Stimulated activated CD4-positive, alpha-beta T cell treated with anti-CD3 and anti-CD28 coated beads, Interleukin-1b, Interleukin-23, amount 100 ng/mL, for 1 hour (primary cell): ENCODE measurements at regions not wholly inside any gene's neighbourhood (a gene's known extent, or its start where the extent isn't known, plus 50 kb on each side); places are given as distances from the start of the nearest gene placed in this dataset.
"Not testable (repeated sequence)": the region's sequence is repeated elsewhere in the genome, so short reads cannot be mapped to it uniquely, and the experiment has no call there.

Experiments used
- DNase-seq, 2 donors: peaks; one replicate each; pipeline ENCODE4 v3.0.0-alpha.2; 2020; ENCODE audit warnings: low read depth in 2 of 2

DNA sequence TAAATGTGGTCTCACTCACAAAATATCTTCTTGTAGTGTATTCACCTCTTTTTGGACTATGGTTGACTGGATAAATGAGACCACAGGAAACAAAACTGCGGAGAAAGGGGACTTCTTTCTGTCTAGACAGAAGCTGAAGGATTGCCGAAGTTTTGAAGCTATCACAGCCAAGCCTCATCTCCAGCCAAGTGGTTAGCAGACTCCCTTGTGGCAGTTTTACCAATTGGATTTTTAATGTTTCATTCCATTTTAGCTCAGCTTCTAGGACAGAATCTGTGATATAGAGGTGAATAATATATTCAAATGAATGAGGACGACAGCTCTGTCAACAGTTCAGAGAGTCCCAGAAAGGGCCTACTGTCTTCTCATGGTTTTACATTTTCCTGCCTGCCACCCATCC, 215.7 kb upstream of the ZNF608 start:
- DNase-seq = no peak

DNA sequence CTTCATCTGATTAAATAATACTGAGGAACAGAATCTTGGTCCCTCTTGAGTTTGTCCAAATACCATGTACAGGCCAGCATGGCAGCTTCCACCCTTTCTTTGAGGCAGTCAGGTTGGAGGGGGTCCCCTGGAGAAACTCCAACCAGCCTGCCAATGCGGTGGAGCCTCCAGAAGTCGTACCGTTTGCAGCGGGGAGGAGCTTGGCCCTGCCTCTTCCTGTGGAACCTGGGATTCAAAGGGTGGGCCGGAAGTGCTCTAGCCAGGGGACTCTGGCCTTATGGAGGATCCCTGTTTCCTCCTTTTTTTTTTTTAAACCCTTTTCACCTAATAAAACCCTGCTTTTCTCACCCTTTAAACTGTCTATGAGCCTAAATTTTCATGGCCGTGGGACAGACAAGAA, 216.3 kb upstream of the ZNF608 start:
- DNase-seq = no peak

DNA sequence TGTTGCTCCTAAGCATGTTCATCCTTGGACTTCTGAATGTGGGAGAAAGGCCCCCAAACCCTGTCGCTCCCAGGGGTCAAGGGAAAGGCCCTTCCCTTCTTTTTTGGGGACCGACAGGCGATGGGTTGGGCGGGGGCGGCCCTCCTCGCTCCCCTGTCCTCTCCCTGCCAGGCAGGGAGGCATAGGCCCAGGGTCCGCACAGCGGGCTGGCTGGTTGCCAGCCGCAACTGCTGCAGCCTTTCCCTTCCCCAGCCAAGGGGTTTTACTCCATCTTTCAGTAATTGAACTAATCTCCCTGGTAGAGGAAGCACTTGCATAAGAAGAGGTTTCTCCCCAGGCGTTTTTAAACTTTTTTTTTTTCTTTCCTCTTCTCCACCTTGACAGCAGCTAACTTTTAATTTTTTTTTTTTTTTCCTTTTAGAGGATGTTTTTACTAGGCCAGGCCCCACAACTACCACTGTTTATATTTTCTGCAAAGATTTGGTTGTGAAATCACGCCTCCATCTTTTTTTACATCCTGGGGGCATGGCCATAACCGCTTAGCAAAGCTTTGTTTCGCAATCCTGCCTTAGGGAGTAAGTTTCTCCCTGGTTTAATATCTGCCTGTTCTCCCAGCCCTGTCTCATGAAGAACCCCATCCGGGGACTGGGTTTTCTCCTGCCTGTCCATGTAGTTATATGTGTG, 216.9 kb upstream of the ZNF608 start:
- DNase-seq = no peak

DNA sequence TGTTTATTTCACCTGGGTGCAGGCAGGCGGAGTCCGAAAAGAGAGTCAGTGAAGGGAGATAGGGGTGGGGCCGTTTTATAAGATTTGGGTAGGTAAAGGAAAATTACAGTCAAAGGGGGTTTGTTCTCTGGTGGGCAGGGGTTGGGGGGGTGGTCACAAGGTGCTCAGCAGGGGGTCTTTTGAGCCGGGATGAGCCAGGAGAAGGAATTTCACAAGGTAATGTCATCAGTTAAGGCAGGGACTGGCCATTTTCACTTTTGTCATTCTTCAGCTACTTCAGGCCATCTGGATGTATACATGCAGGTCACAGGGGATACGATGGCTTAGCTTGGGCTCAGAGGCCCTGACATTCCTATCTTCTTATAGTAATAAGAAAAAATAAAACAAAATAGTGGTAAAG, 220.3 kb upstream of the ZNF608 start:
- not testable (repeated sequence) for DNase-seq

DNA sequence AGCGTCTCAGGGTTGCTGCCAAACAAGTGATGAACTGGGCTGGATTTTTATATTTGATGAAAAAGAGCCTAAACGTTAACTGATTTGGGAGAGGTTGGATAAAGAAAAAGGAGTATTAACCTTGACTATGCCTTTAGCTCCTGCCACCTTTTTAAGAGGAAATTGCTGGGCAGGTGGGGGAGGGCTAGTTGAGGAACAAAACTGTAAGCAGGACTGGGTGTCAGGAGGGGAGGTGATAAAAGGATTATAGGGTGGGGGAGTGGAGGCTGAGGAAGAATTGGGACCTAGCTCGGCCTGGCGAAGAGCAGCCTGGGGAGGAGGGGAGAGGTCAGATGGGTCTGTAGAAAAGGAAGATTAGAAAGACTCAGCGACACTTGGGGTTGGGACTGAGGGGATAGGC, 223.9 kb upstream of the ZNF608 start:
- not testable (repeated sequence) for DNase-seq

DNA sequence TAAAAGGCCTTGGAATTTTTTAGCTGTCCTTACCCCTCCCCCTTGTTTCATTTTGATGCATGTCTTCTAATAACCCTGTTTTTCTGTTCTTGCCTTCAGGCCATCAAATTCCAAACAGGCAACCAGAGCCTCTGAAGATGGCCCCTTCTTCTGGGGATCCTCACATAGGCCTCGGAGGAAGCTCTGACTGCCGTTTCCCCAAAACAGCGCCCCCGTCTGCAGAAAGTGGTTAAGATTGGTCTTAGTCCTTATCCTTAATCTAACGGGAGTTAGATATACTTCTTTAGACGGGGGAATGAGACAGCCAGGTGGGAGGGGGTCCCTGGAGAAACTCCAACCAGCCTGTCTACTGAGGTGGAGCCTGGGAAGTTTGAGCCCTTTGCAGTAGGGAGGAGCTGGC, 226.3 kb upstream of the ZNF608 start:
- no peak for DNase-seq

DNA sequence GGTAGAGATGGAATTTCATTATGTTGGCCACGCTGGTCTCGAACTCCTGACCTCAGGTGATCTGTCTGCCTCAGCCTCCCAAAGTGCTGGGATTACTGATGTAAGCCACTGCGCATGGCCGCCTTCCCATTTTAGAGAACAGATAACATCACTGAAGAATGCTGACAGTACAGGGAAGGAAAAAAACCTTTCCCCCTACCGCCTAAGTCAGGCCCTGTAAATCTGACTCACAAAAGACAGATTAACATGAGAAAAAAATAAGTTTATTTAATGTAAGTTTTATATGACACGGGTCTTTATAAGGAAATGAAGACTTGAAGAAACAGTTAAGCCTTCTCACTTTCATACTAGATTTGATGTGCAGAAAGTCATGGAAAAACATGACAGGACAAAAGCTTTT, 227.2 kb upstream of the ZNF608 start:
- DNase-seq = no peak

DNA sequence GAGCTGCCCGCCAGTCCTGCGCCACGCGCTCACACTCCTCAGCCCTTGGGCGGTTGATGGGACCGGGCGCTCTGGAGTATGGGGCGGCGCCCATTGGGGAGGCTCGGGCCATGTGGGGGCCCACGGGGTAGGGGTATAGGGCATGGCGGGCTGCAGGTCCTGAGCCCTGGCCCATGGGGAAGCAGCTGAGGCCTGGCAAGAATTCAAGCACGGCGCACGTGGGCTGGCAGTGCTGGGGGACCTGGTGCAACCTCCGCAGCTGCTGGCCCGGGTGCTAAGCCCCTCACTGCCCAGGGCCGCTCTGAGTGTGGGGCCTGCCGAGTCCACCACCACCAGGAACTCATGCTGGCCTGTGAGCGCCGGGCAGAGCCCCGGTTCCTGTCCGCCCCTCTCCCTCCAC, 229.6 kb upstream of the ZNF608 start:
- DNase-seq = no peak

DNA sequence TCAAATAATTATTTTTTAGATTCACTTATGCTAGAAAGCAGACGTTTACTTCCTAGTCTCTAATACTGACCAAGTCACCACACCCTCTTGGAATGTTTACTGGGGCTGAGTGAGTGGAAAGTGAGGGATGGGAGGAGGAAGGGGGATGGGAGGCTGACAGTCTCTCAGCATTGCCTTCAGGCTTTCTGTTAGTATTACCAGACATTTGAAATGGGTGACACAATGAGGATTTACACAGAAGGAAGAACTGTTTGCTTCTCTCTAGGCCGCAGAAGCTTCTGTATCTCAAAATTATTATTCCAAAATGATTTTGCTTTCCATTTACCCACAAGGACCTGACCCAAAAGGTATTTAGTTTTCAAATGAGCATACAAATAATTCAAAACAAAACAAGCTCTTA, 232.8 kb upstream of the ZNF608 start:
- DNase-seq = no peak

DNA sequence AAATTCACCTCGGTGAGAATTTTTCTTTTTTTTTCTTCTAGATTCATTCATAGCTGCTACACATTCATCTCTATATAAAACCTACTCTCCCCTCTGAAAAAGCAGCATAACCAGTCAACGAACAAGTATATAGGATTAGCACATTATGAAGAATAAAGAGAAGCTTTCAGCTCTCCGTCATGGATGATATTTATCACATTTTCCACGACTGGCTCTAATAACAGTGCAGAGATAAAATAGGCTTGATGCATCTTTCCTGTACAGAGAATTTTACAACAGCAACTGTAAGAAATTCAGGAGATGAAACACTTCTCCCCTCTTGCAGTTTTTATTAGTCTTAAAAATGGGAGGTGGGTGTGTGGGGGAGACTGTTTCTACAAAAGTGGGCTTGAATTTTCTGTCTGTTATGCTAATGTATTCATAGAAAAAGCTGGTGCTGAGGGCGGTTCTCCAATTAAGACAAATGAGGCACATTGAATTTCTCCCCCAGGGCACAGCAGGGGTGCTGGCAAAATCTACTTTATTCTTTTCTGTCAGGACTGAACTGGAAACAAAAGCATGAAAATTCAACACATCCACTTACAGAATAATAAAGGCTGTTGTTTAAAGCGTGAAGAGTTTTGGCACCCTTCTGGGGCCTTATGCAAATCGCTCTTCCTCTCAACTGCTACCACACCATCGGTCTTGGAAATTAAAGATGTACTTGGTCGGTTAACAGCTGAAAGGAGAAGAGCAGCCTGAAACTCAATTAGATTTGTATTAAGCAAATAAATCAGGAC, 233.9 kb upstream of the ZNF608 start:
- no peak for DNase-seq

DNA sequence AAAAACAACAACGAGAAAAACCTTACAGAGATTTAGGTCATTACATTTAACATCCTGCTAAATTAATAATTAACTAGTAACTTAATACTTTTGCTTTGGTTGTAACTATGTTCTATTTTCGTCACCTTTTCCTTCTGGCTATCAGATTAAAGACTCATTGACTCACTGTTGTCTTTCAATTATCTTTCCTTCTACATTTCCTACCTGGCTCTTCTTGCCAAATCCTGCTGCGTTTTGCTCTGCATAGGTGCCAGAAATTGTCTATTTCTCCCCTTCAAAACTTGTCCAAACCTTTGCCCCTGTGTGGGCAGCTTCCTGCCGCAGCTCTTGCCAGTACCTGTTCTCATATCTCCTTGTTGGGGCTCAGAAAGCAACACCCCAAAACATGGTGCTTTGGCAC, 235.5 kb upstream of the ZNF608 start:
- DNase-seq = no peak

DNA sequence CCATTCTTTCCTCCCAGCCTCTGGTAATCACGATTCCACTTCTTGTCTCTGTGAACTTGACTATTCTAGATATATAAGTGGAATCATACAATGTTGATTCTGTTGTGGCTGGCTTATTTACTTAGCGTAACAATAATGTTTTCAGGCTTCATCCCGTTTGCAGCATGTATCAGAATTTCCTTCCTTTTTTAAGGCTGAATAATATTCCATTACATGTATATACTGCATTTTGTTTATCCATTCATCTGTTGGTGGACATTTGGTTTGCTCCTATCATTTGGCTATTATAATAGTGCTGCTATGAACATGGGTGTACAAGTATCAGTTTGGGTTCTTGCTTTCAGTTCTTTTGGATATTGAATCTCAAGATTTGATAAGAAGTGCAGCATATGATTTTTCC, 239.7 kb upstream of the ZNF608 start:
- DNase-seq = no peak

DNA sequence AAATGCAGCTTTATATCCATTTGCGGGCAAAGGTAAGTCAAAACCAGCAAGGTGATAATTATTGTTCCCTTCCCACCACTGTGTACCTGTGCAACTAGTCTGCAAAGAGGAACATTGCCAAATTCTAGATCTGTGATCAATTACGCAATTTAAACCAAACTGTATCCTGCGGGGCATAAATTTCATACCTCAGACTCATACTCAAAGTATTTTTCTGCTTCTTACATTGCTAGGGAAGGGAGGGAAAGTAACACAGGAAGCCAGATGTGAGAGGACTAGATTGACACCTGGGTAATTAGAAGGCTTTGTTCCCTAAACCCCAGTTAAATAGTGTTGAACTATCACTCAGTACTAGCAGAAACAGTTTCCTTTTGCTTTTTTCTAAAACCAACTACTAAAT, 240.2 kb upstream of the ZNF608 start:
- no peak for DNase-seq

DNA sequence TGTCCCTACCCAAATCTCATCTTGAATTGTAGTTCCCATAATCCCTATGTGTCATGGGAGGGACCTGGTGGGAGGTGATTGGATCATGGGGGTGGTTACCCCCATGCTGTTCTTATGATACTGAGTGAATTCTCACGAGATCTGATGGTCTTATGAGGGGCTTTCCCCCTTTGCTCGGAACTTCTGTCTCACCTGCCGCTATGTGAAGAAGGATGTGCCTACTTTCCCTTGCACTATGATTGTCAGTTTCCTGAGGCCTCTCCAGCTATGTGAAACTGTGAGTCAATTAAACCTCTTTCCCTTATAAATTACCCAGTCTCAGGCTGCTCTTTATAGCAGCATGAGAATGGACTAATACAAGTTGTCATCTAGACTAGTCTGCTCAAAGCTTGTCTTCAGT, 241.3 kb upstream of the ZNF608 start:
- not testable (repeated sequence) for DNase-seq

DNA sequence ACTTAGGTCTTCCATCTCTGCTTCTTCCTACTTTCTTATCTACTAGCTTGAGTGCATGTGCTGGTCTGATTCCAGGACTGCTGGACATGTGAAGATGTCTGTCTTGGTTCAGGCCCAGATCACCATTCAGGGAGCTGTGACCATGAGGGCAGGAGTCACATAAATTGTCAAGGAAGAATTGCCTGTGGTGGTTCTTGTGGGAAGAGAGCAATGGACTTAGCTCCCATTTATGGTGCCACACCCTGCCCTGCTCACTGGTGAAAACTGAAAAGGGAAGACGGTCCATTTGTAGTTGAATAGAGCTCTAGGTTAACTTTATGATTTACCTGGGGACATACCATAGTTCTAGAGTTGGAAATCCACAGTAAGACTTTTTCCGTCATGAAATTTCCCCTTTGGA, 244.3 kb upstream of the ZNF608 start:
- no peak for DNase-seq

DNA sequence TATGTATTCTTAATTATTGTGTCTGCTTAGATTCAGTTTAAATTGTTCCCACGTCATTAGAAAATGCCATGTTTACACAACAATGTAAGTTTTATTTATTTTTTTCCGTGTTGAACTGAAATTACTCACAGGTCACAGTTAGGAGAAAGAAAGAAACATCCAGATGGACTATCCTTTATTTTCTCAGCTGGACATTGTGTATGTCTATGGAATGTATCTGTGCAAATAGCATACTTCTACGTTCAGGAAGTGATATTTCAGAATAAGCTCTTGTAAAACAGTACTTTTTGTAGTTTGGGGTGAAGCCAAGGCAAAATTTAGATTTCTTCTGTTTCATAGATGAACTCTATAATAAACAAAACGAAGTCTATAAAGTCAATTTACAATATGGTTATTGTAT, 249.0 kb upstream of the ZNF608 start:
- no peak for DNase-seq

DNA sequence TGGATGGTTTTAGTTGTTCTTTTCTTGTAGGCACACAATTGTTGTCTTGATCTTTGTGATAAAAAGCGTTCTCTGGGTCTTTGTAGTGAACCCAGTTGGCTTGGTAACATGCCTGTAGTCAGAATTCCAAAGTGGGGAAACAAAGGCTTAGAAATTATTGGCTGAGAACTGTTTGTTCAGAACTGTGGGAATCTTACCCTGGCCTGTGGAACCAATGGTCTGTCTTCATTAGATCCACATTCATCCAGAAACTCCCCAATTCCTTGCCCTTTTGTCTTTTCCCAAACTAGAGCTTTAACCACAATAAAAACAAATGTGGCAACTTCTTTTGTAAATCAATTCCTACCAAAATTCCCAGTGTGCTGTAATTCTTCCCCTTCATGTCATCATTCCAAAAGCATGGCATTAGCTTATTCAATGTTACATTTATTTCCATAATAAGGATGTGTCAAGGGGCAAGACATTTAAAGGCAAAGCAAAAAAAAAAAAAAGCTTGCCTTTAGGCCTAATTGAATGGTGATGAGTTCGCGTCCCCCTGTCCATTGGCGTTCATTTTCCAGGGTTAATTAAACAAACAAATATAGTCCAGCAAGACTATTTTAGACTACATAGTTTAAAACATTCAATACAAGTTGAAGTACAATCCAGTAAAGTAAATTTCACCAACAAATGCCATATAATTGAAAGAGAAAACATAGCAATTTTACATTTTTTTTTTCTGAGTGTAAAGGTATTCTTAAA, 249.8 kb upstream of the ZNF608 start:
- no peak for DNase-seq

DNA sequence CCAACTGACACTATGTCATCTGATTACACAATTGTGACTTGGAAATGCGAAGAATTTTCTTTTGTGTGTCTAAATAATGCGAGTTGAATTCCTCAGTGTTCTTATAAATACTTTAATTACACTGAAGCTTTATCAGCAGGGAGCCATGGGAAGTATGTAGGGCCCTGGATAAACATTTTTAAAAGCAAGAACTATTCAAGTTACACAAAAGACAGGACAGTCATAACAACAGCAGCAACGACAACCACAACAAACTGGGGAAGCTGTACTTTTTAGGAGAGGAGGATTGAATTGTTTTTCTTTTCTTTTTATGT, 250.3 kb upstream of the ZNF608 start:
- no peak for DNase-seq

DNA sequence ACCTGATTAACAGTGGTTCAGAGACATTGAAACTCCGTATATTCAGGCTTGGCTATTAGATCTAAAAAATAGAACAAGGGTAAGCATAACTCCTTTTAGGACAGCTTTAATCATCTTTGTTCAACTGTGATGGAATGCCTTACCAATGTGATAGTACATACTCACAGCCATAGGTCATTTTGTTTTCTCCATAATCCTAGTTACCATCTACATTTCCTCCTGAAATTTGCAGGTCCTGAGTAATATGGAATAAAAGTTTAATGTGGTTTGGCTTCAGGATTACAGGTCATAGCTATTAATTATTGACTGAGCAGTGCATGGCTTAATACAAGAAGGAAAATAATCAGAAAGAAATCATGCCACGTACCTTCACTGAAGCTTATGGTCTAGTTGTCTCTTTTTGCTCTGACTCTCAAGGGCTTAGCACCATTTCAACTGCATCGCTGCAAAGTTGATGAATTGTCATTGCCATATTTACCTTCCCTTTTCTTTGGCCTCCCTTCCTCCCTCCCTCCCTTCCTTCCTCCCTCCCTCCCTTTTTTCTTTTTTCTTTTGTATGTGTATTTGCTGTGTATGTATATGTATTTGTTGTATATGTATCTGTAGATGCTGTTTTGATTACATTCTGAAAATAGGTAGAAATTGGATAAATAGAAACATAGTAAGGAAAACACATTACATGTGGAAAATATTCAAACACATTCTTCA, 250.9 kb upstream of the ZNF608 start:
- no peak for DNase-seq

DNA sequence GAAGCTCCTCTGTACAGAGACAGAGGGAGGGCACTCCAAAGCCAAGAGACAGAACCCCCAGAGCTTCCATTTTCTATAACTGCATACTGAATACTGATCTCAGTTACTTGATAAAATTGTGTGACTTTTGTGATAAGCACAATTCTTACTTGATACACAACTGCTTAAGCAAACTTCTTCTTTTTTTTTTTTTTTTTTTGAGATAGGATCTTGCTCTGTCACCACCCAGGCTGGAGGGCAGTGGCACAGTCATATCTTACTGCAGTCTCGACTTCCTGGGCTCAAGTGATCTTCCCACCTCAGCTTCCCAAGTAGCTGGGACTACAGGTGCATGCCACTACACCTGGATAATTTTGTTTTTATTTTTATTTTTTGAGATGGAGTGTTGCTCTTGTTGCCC, 252.1 kb upstream of the ZNF608 start:
- DNase-seq = no peak

DNA sequence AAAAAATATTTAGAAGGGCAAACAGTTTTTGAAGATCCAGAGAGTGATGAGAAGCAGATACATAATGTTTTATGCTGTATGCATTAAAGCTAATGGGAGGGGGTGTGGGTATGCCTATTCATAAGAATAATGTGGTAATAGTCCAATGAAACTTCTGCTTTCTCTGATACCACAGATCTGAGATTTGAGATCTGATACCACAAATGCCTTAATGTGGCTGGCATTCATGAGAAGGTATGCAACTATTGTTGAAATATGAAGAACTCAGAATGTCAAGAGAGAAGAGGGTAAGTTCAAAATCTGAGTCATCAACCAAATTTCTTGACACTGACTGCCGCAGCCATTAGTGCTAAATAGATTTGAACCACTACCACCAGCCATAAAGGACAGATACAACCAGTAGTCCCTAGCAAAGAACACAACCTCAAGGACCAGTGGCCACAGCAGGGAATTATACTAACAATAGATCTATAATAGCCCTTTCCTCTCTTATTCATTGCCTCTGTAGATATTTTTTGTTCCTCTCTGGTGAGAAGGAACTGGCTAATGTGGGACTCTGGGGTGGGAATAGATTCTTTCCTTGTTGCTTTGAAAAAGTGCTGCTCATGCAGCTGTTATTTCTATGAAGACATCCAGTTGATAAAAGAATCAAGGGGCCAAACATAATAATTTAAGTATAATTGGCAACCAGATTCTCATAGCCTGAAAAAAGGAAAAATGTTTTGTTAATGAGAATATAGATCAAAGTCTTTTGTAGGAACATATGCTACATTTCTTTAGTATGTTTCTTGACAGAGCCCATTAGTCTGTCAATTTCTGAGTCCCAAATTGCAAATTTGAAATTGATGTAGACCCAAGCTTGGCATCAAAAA, 256.5 kb upstream of the ZNF608 start:
- no peak for DNase-seq

DNA sequence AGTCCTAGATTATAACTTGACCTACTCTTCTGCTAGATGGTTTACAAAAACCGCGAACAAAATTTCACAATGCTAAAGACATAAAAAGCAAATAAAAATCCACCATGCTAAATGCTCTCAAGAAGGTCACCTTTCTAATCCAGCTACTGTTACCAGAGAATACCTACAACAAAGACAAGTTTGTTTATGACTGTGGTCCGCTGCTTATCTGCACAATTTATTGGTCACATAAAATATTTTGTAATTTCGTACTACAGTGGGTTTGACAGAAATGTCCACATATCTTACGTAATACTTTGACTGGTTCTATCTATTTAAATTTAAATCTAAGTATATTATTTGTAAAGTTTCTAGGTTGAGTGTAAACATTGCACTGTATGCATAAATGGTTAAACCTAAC, 257.6 kb upstream of the ZNF608 start:
- no peak for DNase-seq
